Ishikawa (cell line): ENCODE measurements at regions not wholly inside any gene's neighbourhood (a gene's known extent, or its start where the extent isn't known, plus 50 kb on each side); places are given as distances from the start of the nearest gene placed in this dataset.

Source experiments
- EP300 ChIP-seq: IDR thresholded peaks from 2 replicates; pipeline ENCODE4 v1.6.1; 2012; ENCODE audit warnings: borderline replicate concordance
- TAF1 ChIP-seq: IDR thresholded peaks from 2 replicates; pipeline ENCODE4 v1.6.1; 2012; ENCODE audit warnings: low read depth, mild to moderate bottlenecking
- TCF12 ChIP-seq: IDR thresholded peaks from 2 replicates; pipeline ENCODE4 v1.6.1; 2012; ENCODE audit warnings: low read depth
- YY1 ChIP-seq: IDR thresholded peaks from 2 replicates; pipeline ENCODE4 v1.6.1; 2012; ENCODE audit warnings: low read depth

DNA sequence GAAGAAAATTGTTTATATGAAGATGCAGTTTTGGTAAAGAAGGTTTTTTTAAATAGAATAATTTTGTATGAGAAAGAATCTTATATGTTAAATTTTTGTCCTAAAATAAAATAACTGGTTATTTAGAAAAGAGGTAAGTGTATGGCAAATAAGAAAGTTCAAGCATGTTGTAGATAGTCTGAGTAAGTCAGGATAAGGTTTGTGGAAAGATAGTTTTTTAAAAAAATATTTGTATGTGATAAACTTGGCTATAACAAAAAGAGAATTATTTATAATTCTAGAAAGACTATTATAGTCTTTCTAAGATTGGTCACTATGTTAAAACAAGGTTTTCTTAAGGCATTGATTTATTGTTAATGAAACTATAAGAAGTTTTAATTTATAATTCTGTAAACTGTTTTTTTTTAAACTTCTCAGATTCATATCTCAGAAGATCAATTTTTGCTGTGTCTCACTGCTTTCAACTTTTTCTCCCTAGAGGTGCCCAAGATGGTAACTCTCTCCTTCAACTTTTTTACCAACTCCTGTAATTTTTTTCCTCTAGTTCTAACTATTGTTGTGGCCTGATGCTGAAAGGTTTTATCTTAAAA, 698.6 kb downstream of the CCSER2 start:
- TF ChIP-seq EP300 (no peak), YY1 (no peak), TAF1 (no peak), TCF12 (no peak)
